Muscle of leg (tissue), 3 donors: ENCODE measurements at regions not wholly inside any gene's neighbourhood (a gene's known extent, or its start where the extent isn't known, plus 50 kb on each side); places are given as distances from the start of the nearest gene placed in this dataset.
A peak's percentile ranks its signal among the peaks of the same experiment; 100 is the strongest.

Experiments
- DNase-seq: peaks from one replicate; pipeline ENCODE4 v3.0.0; 2013
- H3K27ac ChIP-seq: one replicate; pipeline ENCODE4 v1.5.1; 2013; ENCODE audit warnings: mild to moderate bottlenecking, low read length, control low read depth
- H3K27me3 ChIP-seq: one replicate; pipeline ENCODE4 v1.6.1; 2013; ENCODE audit warnings: low read length; ENCODE audit not compliant: control insufficient read depth, insufficient read depth
- H3K36me3 ChIP-seq: one replicate; pipeline ENCODE4 v1.6.1; 2013; ENCODE audit warnings: low read length; ENCODE audit not compliant: control insufficient read depth, insufficient read depth
- H3K4me1 ChIP-seq: one replicate; pipeline ENCODE4 v1.6.1; 2013; ENCODE audit warnings: low read length; ENCODE audit not compliant: control insufficient read depth, insufficient read depth
- H3K4me3 ChIP-seq: one replicate; pipeline ENCODE4 v1.5.1; 2013; ENCODE audit warnings: low read length, control low read depth
- H3K9me3 ChIP-seq: replicated peaks from 2 replicates; pipeline ENCODE4 v1.6.1; 2013; ENCODE audit warnings: low read depth, low read length; ENCODE audit not compliant: control insufficient read depth
- WGBS: methylation state at CpG from one replicate; pipeline ENCODE4 v1.1.5; 2013; ENCODE audit warnings: missing lambda C conversion rate; ENCODE audit not compliant: insufficient coverage; 5-methylcytosine and 5-hydroxymethylcytosine counted together

GRCh38 chr6:66655420-66655819, 948.4 kb upstream of the EYS start:
- 96% methylated on average over 13 of the region's 13 CpGs for WGBS
- H3K27me3 ChIP-seq: no peaks in the 10 kb centered on the region
- DNase-seq: no peak

DNA sequence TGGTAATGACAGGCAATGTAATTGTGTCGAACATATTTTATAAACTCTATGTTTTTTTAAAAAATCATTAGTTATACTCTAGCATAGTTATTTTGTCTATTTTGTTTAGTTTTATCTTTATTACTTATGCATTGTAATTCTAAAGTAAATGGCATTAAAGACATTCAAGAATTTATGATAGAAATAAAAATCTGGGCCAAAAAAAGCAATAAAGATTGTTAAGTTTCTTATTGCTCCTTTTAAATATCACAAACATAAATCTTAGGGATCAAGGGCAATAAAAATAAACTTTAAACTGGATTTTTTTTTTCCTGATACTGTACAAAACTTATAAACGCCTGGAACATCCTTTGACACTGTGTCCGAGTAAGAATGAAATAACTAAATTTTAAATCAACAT, 931.5 kb upstream of the EYS start:
- no peaks in the 10 kb centered on the region for H3K27me3 ChIP-seq
- DNase-seq: no peak
- H3K4me1 ChIP-seq: no peaks in the 10 kb centered on the region
- H3K27ac ChIP-seq: no peak overlapping the region
- H3K4me3 ChIP-seq: no peak overlapping the region
- H3K36me3 ChIP-seq: no peaks in the 10 kb centered on the region
- WGBS: no CpG with 5 or more reads among the region's 3 CpGs
- H3K9me3 ChIP-seq: no peaks in the 10 kb centered on the region

More at GRCh38 chr6:66655420-66655819, 948.4 kb upstream of the EYS start:
- Histone ChIP-seq H3K27ac (no peak overlapping the region), H3K36me3 (no peaks in the 10 kb centered on the region), H3K4me3 (no peak overlapping the region), H3K4me1 (no peaks in the 10 kb centered on the region), H3K9me3 (peaks cover 2% of the 10 kb centered on the region)

DNA sequence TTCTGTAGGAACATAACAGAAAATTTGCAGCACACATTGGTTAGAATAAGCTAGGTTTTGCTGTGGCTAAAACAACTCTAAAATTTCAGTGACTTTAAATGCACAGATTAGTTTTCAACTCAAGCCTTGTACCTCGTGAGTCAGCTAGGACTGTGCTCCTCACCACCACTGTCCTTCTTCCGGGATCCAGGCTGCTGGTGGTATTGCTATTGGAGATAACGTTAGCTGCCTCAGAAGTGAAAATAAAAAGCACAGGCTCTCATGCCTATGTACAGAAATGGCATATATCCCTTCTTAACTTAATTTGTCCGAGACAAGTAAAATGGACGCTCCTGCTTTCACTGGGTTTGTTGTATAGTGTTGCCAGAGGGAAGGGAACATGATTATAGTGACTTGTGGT, 931.1 kb upstream of the EYS start:
- Histone ChIP-seq H3K4me3 (no peak overlapping the region), H3K27me3 (no peaks in the 10 kb centered on the region), H3K27ac (no peak overlapping the region), H3K36me3 (no peaks in the 10 kb centered on the region), H3K4me1 (no peaks in the 10 kb centered on the region), H3K9me3 (no peaks in the 10 kb centered on the region)
- WGBS: no CpG with 5 or more reads among the region's 5 CpGs
- DNase-seq: no peak

DNA sequence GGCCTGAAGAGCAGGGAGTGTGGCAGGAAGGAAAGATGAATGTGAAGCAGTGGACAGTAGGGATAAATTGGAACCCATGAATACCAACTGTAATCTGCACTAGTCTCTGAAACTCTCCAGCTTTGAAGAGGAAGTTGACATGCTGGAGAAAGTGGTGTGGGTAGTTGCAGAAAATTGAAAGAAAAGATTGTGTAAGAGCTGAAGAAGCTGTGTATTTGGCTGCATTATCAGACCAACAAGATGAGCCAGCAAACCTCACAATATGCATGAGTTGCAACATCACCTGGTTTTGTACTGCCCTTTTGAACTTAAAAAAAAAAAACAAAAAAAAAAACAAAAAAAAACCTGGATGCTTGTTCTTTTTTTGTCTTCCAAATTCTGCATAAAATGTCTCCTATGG, 921.9 kb upstream of the EYS start:
- H3K9me3 ChIP-seq: no peaks in the 10 kb centered on the region
- no peaks in the 10 kb centered on the region for H3K27me3 ChIP-seq
- H3K36me3 ChIP-seq: no peaks in the 10 kb centered on the region
- DNase-seq: peak; percentile 1
- H3K4me3 ChIP-seq: no peak overlapping the region
- no peaks in the 10 kb centered on the region for H3K4me1 ChIP-seq
- H3K27ac ChIP-seq: no peak overlapping the region

DNA sequence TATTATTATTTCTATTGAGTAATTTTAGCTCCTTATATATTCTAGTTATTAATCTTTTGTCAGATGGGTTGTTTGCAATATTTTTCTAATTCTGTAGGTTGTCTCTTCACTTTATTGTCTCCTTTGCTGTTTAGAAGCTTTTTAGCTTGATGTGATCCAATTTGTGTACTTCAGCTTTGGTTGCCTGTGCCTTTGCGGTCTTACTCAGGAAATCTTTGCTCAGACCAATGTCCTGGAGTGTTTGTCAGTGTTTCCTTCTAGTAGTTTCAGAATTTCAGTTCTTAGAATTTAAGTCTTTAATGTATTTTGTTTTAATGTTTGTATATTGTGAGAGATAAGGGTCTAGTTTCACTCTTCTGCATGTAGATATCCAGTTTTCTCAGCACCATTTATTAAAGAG, 916.0 kb upstream of the EYS start:
- Histone ChIP-seq H3K4me1 (no peaks in the 10 kb centered on the region), H3K4me3 (no peak overlapping the region), H3K9me3 (no peaks in the 10 kb centered on the region), H3K27ac (no peak overlapping the region), H3K27me3 (no peaks in the 10 kb centered on the region), H3K36me3 (no peaks in the 10 kb centered on the region)
- WGBS: 100% methylated on average over 1 of the region's 1 CpG
- no peak for DNase-seq

- DNase-seq: no peak
- Histone ChIP-seq H3K36me3 (no peaks in the 10 kb centered on the region), H3K4me3 (no peak overlapping the region), H3K27me3 (no peaks in the 10 kb centered on the region), H3K9me3 (peaks cover 9% of the 10 kb centered on the region), H3K4me1 (no peaks in the 10 kb centered on the region), H3K27ac (no peak overlapping the region)
- 83% methylated on average over 1 of the region's 1 CpG for WGBS
These were observed 898.9 kb upstream of the EYS start for GRCh38 chr6:66605971-66606370.

- Histone ChIP-seq H3K27me3 (no peaks in the 10 kb centered on the region), H3K27ac (no peak overlapping the region), H3K4me3 (no peak overlapping the region), H3K4me1 (no peaks in the 10 kb centered on the region), H3K9me3 (peaks cover 9% of the 10 kb centered on the region), H3K36me3 (no peaks in the 10 kb centered on the region)
- no peak for DNase-seq
These were observed 898.0 kb upstream of the EYS start for GRCh38 chr6:66605011-66605410.

- 79% methylated on average over 2 of the region's 4 CpGs for WGBS
- H3K27ac ChIP-seq: no peak overlapping the region
- no peaks in the 10 kb centered on the region for H3K4me1 ChIP-seq
- no peak overlapping the region for H3K4me3 ChIP-seq
- H3K36me3 ChIP-seq: no peaks in the 10 kb centered on the region
- H3K27me3 ChIP-seq: no peaks in the 10 kb centered on the region
- DNase-seq: no peak
- H3K9me3 ChIP-seq: peaks cover 2% of the 10 kb centered on the region
These were observed 892.5 kb upstream of the EYS start for GRCh38 chr6:66599541-66599940.

GRCh38 chr6:66578362-66578761, 871.3 kb upstream of the EYS start:
- WGBS: 60% methylated on average over 2 of the region's 4 CpGs
- DNase-seq: no peak
- Histone ChIP-seq H3K27ac (no peak overlapping the region), H3K4me1 (no peaks in the 10 kb centered on the region), H3K27me3 (no peaks in the 10 kb centered on the region), H3K36me3 (no peaks in the 10 kb centered on the region), H3K9me3 (no peaks in the 10 kb centered on the region), H3K4me3 (no peak overlapping the region)

DNA sequence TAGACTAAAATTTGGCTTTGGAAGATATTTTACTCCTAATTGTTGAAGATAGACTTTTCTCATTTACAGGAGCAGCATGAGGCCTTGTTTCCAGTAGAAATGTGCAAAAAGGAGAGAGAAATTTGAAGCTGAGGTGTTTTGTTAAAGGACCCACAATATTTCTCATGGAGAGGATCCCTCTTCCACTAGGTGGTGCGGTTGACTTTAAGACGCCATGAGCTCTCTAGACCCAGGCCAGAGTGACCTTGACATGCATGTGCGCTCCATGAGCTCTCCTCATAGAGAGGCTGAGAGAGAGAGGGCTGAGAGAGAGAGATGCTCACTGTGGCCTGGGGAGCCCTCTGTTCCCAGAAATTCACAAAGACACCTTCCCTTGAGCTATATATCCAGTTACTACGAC, 861.2 kb upstream of the EYS start:
- Histone ChIP-seq H3K4me1 (no peaks in the 10 kb centered on the region), H3K36me3 (no peaks in the 10 kb centered on the region), H3K9me3 (peaks cover 8% of the 10 kb centered on the region), H3K4me3 (no peak overlapping the region), H3K27ac (no peak overlapping the region), H3K27me3 (no peaks in the 10 kb centered on the region)
- DNase-seq: no peak
- no CpG with 5 or more reads among the region's 4 CpGs for whole genome bisulfite sequencing

- Histone ChIP-seq H3K27me3 (no peaks in the 10 kb centered on the region), H3K36me3 (no peaks in the 10 kb centered on the region), H3K4me1 (no peaks in the 10 kb centered on the region), H3K9me3 (peaks cover 2% of the 10 kb centered on the region), H3K4me3 (no peak overlapping the region), H3K27ac (no peak overlapping the region)
- WGBS: no CpG with 5 or more reads among the region's 6 CpGs
- DNase-seq: no peak
These were observed 854.5 kb upstream of the EYS start for GRCh38 chr6:66561479-66561878.
